Loucy (cell line): ENCODE measurements at regions not wholly inside any gene's neighbourhood (a gene's known extent, or its start where the extent isn't known, plus 50 kb on each side); places are given as distances from the start of the nearest gene placed in this dataset.

Experiments
- H2AFZ ChIP-seq: fragments of 200-600 bp; sonication (generic); 2 replicates; pipeline ENCODE4 v1.6.0; 2016; ENCODE audit warnings: antibody characterized with exemption, mild to moderate bottlenecking, low read length, moderate library complexity
- H3F3A ChIP-seq: fragments of 200-600 bp; 2 replicates; pipeline ENCODE4 v1.6.0; 2016; ENCODE audit warnings: antibody characterized with exemption, low read depth, mild to moderate bottlenecking
- H3K27me3 ChIP-seq: fragments of 200-600 bp; sonication (generic); 2 replicates; pipeline ENCODE4 v1.6.1; 2014; ENCODE audit warnings: low read length, mild to moderate bottlenecking; ENCODE audit not compliant: insufficient read depth, poor library complexity, severe bottlenecking
- H3K36me3 ChIP-seq: fragments of 200-600 bp; sonication (generic); 2 replicates; pipeline ENCODE4 v1.6.1; 2016; ENCODE audit warnings: low read length; ENCODE audit not compliant: insufficient read depth
- H3K4me1 ChIP-seq: fragments of 200-600 bp; sonication (generic); 2 replicates; pipeline ENCODE4 v1.5.1; 2014; ENCODE audit warnings: low read length, mild to moderate bottlenecking; ENCODE audit not compliant: insufficient read depth, poor library complexity, severe bottlenecking
- H3K4me2 ChIP-seq: fragments of 200-600 bp; sonication (generic); 2 replicates; pipeline ENCODE4 v1.6.0; 2014; ENCODE audit warnings: antibody characterized with exemption, low read length, low read depth, mild to moderate bottlenecking; ENCODE audit not compliant: poor library complexity, severe bottlenecking
- H3K4me3 ChIP-seq: fragments of 200-600 bp; sonication (generic); 2 replicates; pipeline ENCODE4 v1.5.1; 2014; ENCODE audit warnings: low read length, mild to moderate bottlenecking, mixed read lengths; ENCODE audit not compliant: poor library complexity, severe bottlenecking
- H3K79me2 ChIP-seq: fragments of 200-600 bp; sonication (generic); 2 replicates; pipeline ENCODE4 v1.6.1; 2014; ENCODE audit warnings: low read length; ENCODE audit not compliant: insufficient read depth
- H3K9ac ChIP-seq: fragments of 200-600 bp; sonication (generic); 2 replicates; pipeline ENCODE4 v1.6.0; 2014; ENCODE audit warnings: mild to moderate bottlenecking, low read depth, low read length, moderate library complexity; ENCODE audit not compliant: poor library complexity, severe bottlenecking
- H3K9me2 ChIP-seq: fragments of 200-600 bp; sonication (generic); replicated peaks from 2 replicates; pipeline ENCODE4 v1.6.1; 2016; ENCODE audit warnings: low read depth, low read length, mixed read lengths
- H3K9me3 ChIP-seq: fragments of 200-600 bp; sonication (generic); 2 replicates; pipeline ENCODE4 v1.6.1; 2014; ENCODE audit warnings: mild to moderate bottlenecking, antibody characterized with exemption, low read length, low read depth; ENCODE audit not compliant: insufficient read depth
- H4K20me1 ChIP-seq: fragments of 200-600 bp; sonication (generic); 2 replicates; pipeline ENCODE4 v1.6.0; 2014; ENCODE audit warnings: antibody characterized with exemption, low read length, mild to moderate bottlenecking; ENCODE audit not compliant: insufficient read depth, poor library complexity, severe bottlenecking
- CTCF ChIP-seq: fragments of 200-600 bp; sonication (generic); conservative IDR thresholded peaks from 2 replicates; pipeline ENCODE4 v1.5.1; 2014; ENCODE audit warnings: mild to moderate bottlenecking, antibody characterized with exemption, low read length
- EZH2phosphoT487 ChIP-seq: fragments of 200-600 bp; IDR thresholded peaks from 2 replicates; pipeline ENCODE4 v1.6.1; 2018; ENCODE audit warnings: antibody characterized with exemption, mild to moderate bottlenecking, moderate library complexity, borderline replicate concordance

GRCh38 chr18:46393230-46393629 lies 263.8 kb downstream of the LOXHD1 start:
- H3K4me3 ChIP-seq, result no peak overlapping the region
- no peaks in the 10 kb centered on the region for H3K36me3 ChIP-seq
- no peaks in the 10 kb centered on the region for H3K4me1 ChIP-seq
- no peaks in the 10 kb centered on the region for H3K9me3 ChIP-seq
- no peaks in the 10 kb centered on the region for H3K79me2 ChIP-seq
- no peaks in the 10 kb centered on the region for H3F3A ChIP-seq
- H4K20me1 ChIP-seq, result no peaks in the 10 kb centered on the region
- TF ChIP-seq EZH2phosphoT487, result no peak
- TF ChIP-seq CTCF, result peak; percentile 54
- H3K4me2 ChIP-seq, result no peak overlapping the region
- no peak overlapping the region for H3K9ac ChIP-seq
- H3K27me3 ChIP-seq, result no peaks in the 10 kb centered on the region
- H2AFZ ChIP-seq, result no peak overlapping the region
- no peaks in the 10 kb centered on the region for H3K9me2 ChIP-seq

- H3F3A ChIP-seq, result no peaks in the 10 kb centered on the region
- no peaks in the 10 kb centered on the region for H4K20me1 ChIP-seq
- H3K27me3 ChIP-seq, result no peaks in the 10 kb centered on the region
- H3K9me3 ChIP-seq, result no peaks in the 10 kb centered on the region
- H3K4me1 ChIP-seq, result no peaks in the 10 kb centered on the region
- H3K4me3 ChIP-seq, result no peak overlapping the region
- no peaks in the 10 kb centered on the region for H3K9me2 ChIP-seq
- H3K4me2 ChIP-seq, result no peak overlapping the region
- no peak overlapping the region for H3K9ac ChIP-seq
- no peaks in the 10 kb centered on the region for H3K36me3 ChIP-seq
- H3K79me2 ChIP-seq, result no peaks in the 10 kb centered on the region
- H2AFZ ChIP-seq, result no peak overlapping the region
- TF ChIP-seq EZH2phosphoT487, result no peak
Measured at GRCh38 chr18:46393961-46394360, 263.1 kb downstream of the LOXHD1 start.

GRCh38 chr18:46395795-46396194 lies 261.2 kb downstream of the LOXHD1 start:
- Histone ChIP-seq H3K4me2 (no peak overlapping the region), H3K4me1 (no peaks in the 10 kb centered on the region), H3K9me3 (no peaks in the 10 kb centered on the region), H4K20me1 (no peaks in the 10 kb centered on the region), H3K79me2 (no peaks in the 10 kb centered on the region), H3K9me2 (no peaks in the 10 kb centered on the region), H3K9ac (no peak overlapping the region), H3K36me3 (no peaks in the 10 kb centered on the region), H3F3A (no peaks in the 10 kb centered on the region), H2AFZ (no peak overlapping the region), H3K27me3 (no peaks in the 10 kb centered on the region), H3K4me3 (no peak overlapping the region)
- no peak for TF ChIP-seq EZH2phosphoT487
- no peak for TF ChIP-seq CTCF

GRCh38 chr18:46397174-46397573 lies 259.8 kb downstream of the LOXHD1 start:
- no peak overlapping the region for H2AFZ ChIP-seq
- H3K4me3 ChIP-seq, result no peak overlapping the region
- no peaks in the 10 kb centered on the region for H3K36me3 ChIP-seq
- no peaks in the 10 kb centered on the region for H3K9me3 ChIP-seq
- H3K9ac ChIP-seq, result no peak overlapping the region
- no peaks in the 10 kb centered on the region for H3K27me3 ChIP-seq
- no peaks in the 10 kb centered on the region for H4K20me1 ChIP-seq
- H3K9me2 ChIP-seq, result no peaks in the 10 kb centered on the region
- no peaks in the 10 kb centered on the region for H3K79me2 ChIP-seq
- no peak for TF ChIP-seq CTCF
- no peak for TF ChIP-seq EZH2phosphoT487
- H3K4me1 ChIP-seq, result no peaks in the 10 kb centered on the region
- no peaks in the 10 kb centered on the region for H3F3A ChIP-seq
- H3K4me2 ChIP-seq, result no peak overlapping the region
